A673 (cell line): ENCODE measurements at regions not wholly inside any gene's neighbourhood (a gene's known extent, or its start where the extent isn't known, plus 50 kb on each side); places are given as distances from the start of the nearest gene placed in this dataset.

Experiments used
- CTCF ChIP-seq: fragments of 300-800, 200-600 bp; sonication (generic); conservative IDR thresholded peaks from 2 replicates; pipeline ENCODE4 v1.5.1; 2017; ENCODE audit warnings: low read depth, mild to moderate bottlenecking, antibody characterized with exemption, low read length, moderate library complexity, mixed read lengths
- EZH2 ChIP-seq: fragments of 200-600 bp; sonication (generic); IDR thresholded peaks from 2 replicates; pipeline ENCODE4 v1.6.1; 2017; ENCODE audit warnings: borderline replicate concordance, low read depth, mild to moderate bottlenecking, mixed read lengths, antibody characterized with exemption, low read length; ENCODE audit not compliant: poor library complexity, severe bottlenecking

- no peak for TF ChIP-seq CTCF
- no peak for TF ChIP-seq EZH2
Observed at GRCh38 chr13:105830821-105831220, 704.6 kb downstream of the EFNB2 start.
